B cell (primary cell): ENCODE measurements at regions not wholly inside any gene's neighbourhood (a gene's known extent, or its start where the extent isn't known, plus 50 kb on each side); places are given as distances from the start of the nearest gene placed in this dataset.

Experiments
- ATAC-seq: fragments of 200-7000 bp; cut with Tn5 transposase; one replicate; pipeline ENCODE4 v1.10.0; 2021; ENCODE audit warnings: low read depth, mild to moderate bottlenecking, moderate number of reproducible peaks, moderate library complexity
- CTCF ChIA-PET: fragments of 350-600 bp; sonication (Branson Sonifier 250); formaldehyde crosslinking; loops from one replicate; lab custom pipeline; 2021; ENCODE audit warnings: antibody characterized with exemption, inconsistent platforms; lab: Charles Lee
- POLR2A ChIA-PET: fragments of 350-600 bp; sonication (Branson Sonifier 250); formaldehyde crosslinking; loops from one replicate; lab custom pipeline; 2021; ENCODE audit warnings: antibody characterized with exemption; lab: Charles Lee
- DNase-seq: peaks from one replicate; pipeline ENCODE4 v3.0.0; 2013
- H2AFZ ChIP-seq: 2 replicates; pipeline ENCODE4 v1.6.1; 2012; ENCODE audit warnings: mild to moderate bottlenecking, low read depth, low read length; ENCODE audit not compliant: insufficient read depth, poor library complexity, severe bottlenecking
- H3K27ac ChIP-seq, 2 donors: 1 replicate in 1 of 2; 2 replicates in 1 of 2; pipeline ENCODE4 v1.5.1; 2012 to 2013; ENCODE audit warnings: low read length in 2 of 2, mild to moderate bottlenecking in 2 of 2, moderate library complexity in 1 of 2
- H3K27me3 ChIP-seq, 4 experiments: fragments of 200-600 bp in 1 of 4; sonication (generic) in 1 of 4; replicated peaks in 1 of 4; 1 replicate in 2 of 4; 2 replicates in 2 of 4; pipeline versions ENCODE4 v1.6.1 to v1.7.0; 2013 to 2016; ENCODE audit warnings: low read length in 3 of 4, mild to moderate bottlenecking in 2 of 4, mixed read lengths in 1 of 4, moderate library complexity in 1 of 4; ENCODE audit not compliant: insufficient read depth in 4 of 4, control insufficient read depth in 3 of 4; ENCODE audit errors: control extremely low read depth in 1 of 4
- H3K36me3 ChIP-seq, 2 experiments: replicated peaks in 1 of 2; 1 replicate in 1 of 2; 2 replicates in 1 of 2; pipeline versions ENCODE4 v1.6.1 to v1.7.1; 2013; ENCODE audit warnings: low read length in 1 of 2; ENCODE audit not compliant: insufficient read depth in 2 of 2, control insufficient read depth in 1 of 2; ENCODE audit errors: control extremely low read depth in 1 of 2, extremely low read depth in 1 of 2
- H3K4me1 ChIP-seq, 2 donors: fragments of 200-600 bp in 1 of 2; sonication (generic) in 1 of 2; 1 replicate in 1 of 2; 2 replicates in 1 of 2; pipeline versions ENCODE4 v1.5.1 to v1.6.1; 2013 to 2017; ENCODE audit warnings: low read length in 2 of 2; ENCODE audit not compliant: control insufficient read depth in 2 of 2, insufficient read depth in 2 of 2
- H3K4me2 ChIP-seq: replicated peaks from 2 replicates; pipeline ENCODE3; 2012; ENCODE audit warnings: mild to moderate bottlenecking, low read depth, low read length; ENCODE audit not compliant: poor library complexity, severe bottlenecking
- H3K4me3 ChIP-seq, 5 experiments: fragments of 200-600 bp in 1 of 5; sonication (generic) in 1 of 5; 1 replicate in 3 of 5; 2 replicates in 2 of 5; pipeline versions ENCODE4 v1.5.1 to v1.7.0; 2011 to 2016; ENCODE audit warnings: low read length in 4 of 5, mild to moderate bottlenecking in 4 of 5, low read depth in 2 of 5, control low read depth in 1 of 5, moderate library complexity in 1 of 5; ENCODE audit not compliant: insufficient read depth in 1 of 5; ENCODE audit errors: control extremely low read depth in 1 of 5, extremely low read depth in 1 of 5
- H3K79me2 ChIP-seq: fragments of 200-600 bp; sonication (generic); one replicate; pipeline ENCODE4 v1.6.0; 2016; ENCODE audit warnings: low read length; ENCODE audit not compliant: control insufficient read depth, insufficient read depth
- H3K9ac ChIP-seq: fragments of 200-600 bp; sonication (generic); 2 replicates; pipeline ENCODE4 v1.6.1; 2017; ENCODE audit warnings: mild to moderate bottlenecking, low read length, moderate library complexity
- H3K9me3 ChIP-seq, 3 donors: one replicate each; pipeline versions ENCODE4 v1.6.1 to v1.7.1; 2013; ENCODE audit warnings: low read length in 2 of 3; ENCODE audit not compliant: control insufficient read depth in 2 of 3, insufficient read depth in 1 of 3; ENCODE audit errors: control extremely low read depth in 1 of 3
- H4K20me1 ChIP-seq: 2 replicates; pipeline ENCODE4 v1.6.0; 2012; ENCODE audit warnings: mild to moderate bottlenecking, low read length; ENCODE audit not compliant: insufficient read depth, control insufficient read depth, poor library complexity, severe bottlenecking
- H3K27ac Mint-ChIP-seq: one replicate; pipeline ENCODE4 v1.8.0; 2021; ENCODE audit warnings: mixed read lengths
- H3K27me3 Mint-ChIP-seq: one replicate; pipeline ENCODE4 v1.8.0; 2021; ENCODE audit warnings: mixed read lengths
- H3K4me1 Mint-ChIP-seq: one replicate; pipeline ENCODE4 v1.8.0; 2021; ENCODE audit warnings: mixed read lengths
- H3K4me3 Mint-ChIP-seq: one replicate; pipeline ENCODE4 v1.8.0; 2021; ENCODE audit warnings: mixed read lengths
- H3K9me3 Mint-ChIP-seq: one replicate; pipeline ENCODE4 v1.8.0; 2022; ENCODE audit warnings: mixed read lengths; ENCODE audit not compliant: insufficient read depth
- CTCF ChIP-seq: fragments of 200-600 bp; IDR thresholded peaks from one replicate; pipeline ENCODE4 v1.8.0; 2022; ENCODE audit warnings: antibody characterized with exemption, mild to moderate bottlenecking
- EZH2 ChIP-seq: IDR thresholded peaks from 2 replicates; pipeline ENCODE4 v1.6.1; 2012; ENCODE audit warnings: borderline replicate concordance, low read depth, mild to moderate bottlenecking, moderate library complexity, low read length; ENCODE audit not compliant: insufficient read depth, poor library complexity, severe bottlenecking
- WGBS: methylation state at CpG from one replicate; pipeline ENCODE4 v1.1.5; 2013; ENCODE audit warnings: missing lambda C conversion rate; ENCODE audit not compliant: insufficient coverage; 5-methylcytosine and 5-hydroxymethylcytosine counted together
- intact Hi-C: fragments of 100-400 bp; cut with micrococcal nuclease; formaldehyde crosslinking; loops from one replicate; pipeline ENCODE4 v1.10.0; 2022

GRCh38 chr14:71600309-71600708 is 331.9 kb upstream of the RGS6 start:
- Histone ChIP-seq H3K4me2 (no peak overlapping the region), H3K79me2 (peaks cover 78% of the 10 kb centered on the region), H3K4me3 (no peak overlapping the region), H3K36me3 (peaks cover 0 to 6% of the 10 kb centered on the region in 2 experiments), H2AFZ (no peak overlapping the region), H3K9me3 (peaks cover 2 to 6% (median 6%) of the 10 kb centered on the region in 3 donors), H3K9ac (no peak overlapping the region), H3K4me1 (peaks cover 13 to 16% of the 10 kb centered on the region in 2 donors), H3K27me3 (no peaks in the 10 kb centered on the region), H3K27ac (no peak overlapping the region), H4K20me1 (peaks cover 12% of the 10 kb centered on the region)
- Mint-ChIP-seq H3K4me1 (peaks cover 41% of the 10 kb centered on the region), H3K27me3 (no peaks in the 10 kb centered on the region), H3K4me3 (no peak overlapping the region), H3K9me3 (peaks cover 6% of the 10 kb centered on the region), H3K27ac (no peak overlapping the region)
- ChIA-PET POLR2A (no interaction called here), CTCF (no interaction called here)
- WGBS = no CpG with 5 or more reads among the region's 2 CpGs
- DNase-seq (no peak), ATAC-seq (no peak)
- intact Hi-C loops = loop anchor here (5.0 kb wide), 1 partner anchor 38 kb away; no protein-coding TSS in a partner anchor
- TF ChIP-seq EZH2 (no peak), CTCF (no peak)

- intact Hi-C loops = loop anchor here (5.0 kb wide), 1 partner anchor 40 kb away; no protein-coding TSS in a partner anchor
- WGBS = 98% methylated on average over 4 of the region's 5 CpGs
- H3K4me2 ChIP-seq = no peak overlapping the region
- H2AFZ ChIP-seq = no peak overlapping the region
- TF ChIP-seq CTCF (no peak), EZH2 (no peak)
- peaks cover 32% of the 10 kb centered on the region for H4K20me1 ChIP-seq
- ATAC-seq = no peak
- Mint-ChIP-seq H3K27me3 (no peaks in the 10 kb centered on the region), H3K27ac (no peak overlapping the region), H3K4me3 (no peak overlapping the region), H3K4me1 (peaks cover 51% of the 10 kb centered on the region), H3K9me3 (peaks cover 6% of the 10 kb centered on the region)
- H3K9me3 ChIP-seq = peaks cover 2 to 11% (median 6%) of the 10 kb centered on the region in 3 donors
- H3K36me3 ChIP-seq = peaks cover 0 to 6% of the 10 kb centered on the region in 2 experiments
- H3K4me3 ChIP-seq = no peak overlapping the region
- no peak overlapping the region for H3K27ac ChIP-seq
- no peaks in the 10 kb centered on the region for H3K27me3 ChIP-seq
- ChIA-PET CTCF (no interaction called here), POLR2A (no interaction called here)
- H3K4me1 ChIP-seq = peaks cover 10 to 11% of the 10 kb centered on the region in 2 donors
- H3K9ac ChIP-seq = no peak overlapping the region
- peaks cover 93% of the 10 kb centered on the region for H3K79me2 ChIP-seq
- DNase-seq = no peak
Measured at GRCh38 chr14:71602524-71602923, 329.7 kb upstream of the RGS6 start.
